NB4 (cell line): ENCODE measurements at regions not wholly inside any gene's neighbourhood (a gene's known extent, or its start where the extent isn't known, plus 50 kb on each side); places are given as distances from the start of the nearest gene placed in this dataset.

ENCODE experiments used
- DNase-seq: peaks from one replicate; pipeline ENCODE4 v3.0.0; 2010; ENCODE audit warnings: low read depth
- H3K4me3 ChIP-seq: one replicate; pipeline ENCODE4 v1.5.1; 2011; ENCODE audit warnings: mild to moderate bottlenecking, low read depth, low read length, moderate library complexity
- MAX ChIP-seq: IDR thresholded peaks from 2 replicates; pipeline ENCODE4 v1.6.1; 2011; ENCODE audit warnings: low read depth, low read length
- MYC ChIP-seq: IDR thresholded peaks from 2 replicates; pipeline ENCODE4 v1.6.1; 2011; ENCODE audit warnings: low read depth, low read length
- POLR2A ChIP-seq: IDR thresholded peaks from 2 replicates; pipeline ENCODE4 v1.6.1; 2011; ENCODE audit warnings: mild to moderate bottlenecking; ENCODE audit not compliant: insufficient read length; ENCODE audit errors: extremely low read depth
- TF ChIP-seq, protein P1 (sequence below): IDR thresholded peaks from one replicate; pipeline ENCODE4 v1.5.1; 2012; ENCODE audit warnings: low read depth, low read length

- no peak for DNase-seq
- H3K4me3 ChIP-seq = no peak overlapping the region
- TF ChIP-seq, protein P1, sequence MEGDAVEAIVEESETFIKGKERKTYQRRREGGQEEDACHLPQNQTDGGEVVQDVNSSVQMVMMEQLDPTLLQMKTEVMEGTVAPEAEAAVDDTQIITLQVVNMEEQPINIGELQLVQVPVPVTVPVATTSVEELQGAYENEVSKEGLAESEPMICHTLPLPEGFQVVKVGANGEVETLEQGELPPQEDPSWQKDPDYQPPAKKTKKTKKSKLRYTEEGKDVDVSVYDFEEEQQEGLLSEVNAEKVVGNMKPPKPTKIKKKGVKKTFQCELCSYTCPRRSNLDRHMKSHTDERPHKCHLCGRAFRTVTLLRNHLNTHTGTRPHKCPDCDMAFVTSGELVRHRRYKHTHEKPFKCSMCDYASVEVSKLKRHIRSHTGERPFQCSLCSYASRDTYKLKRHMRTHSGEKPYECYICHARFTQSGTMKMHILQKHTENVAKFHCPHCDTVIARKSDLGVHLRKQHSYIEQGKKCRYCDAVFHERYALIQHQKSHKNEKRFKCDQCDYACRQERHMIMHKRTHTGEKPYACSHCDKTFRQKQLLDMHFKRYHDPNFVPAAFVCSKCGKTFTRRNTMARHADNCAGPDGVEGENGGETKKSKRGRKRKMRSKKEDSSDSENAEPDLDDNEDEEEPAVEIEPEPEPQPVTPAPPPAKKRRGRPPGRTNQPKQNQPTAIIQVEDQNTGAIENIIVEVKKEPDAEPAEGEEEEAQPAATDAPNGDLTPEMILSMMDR = no peak
- TF ChIP-seq MAX (no peak), POLR2A (no peak), MYC (no peak)
Observed at GRCh38 chr3:176785171-176785570, 412.1 kb downstream of the TBL1XR1 start.

DNA sequence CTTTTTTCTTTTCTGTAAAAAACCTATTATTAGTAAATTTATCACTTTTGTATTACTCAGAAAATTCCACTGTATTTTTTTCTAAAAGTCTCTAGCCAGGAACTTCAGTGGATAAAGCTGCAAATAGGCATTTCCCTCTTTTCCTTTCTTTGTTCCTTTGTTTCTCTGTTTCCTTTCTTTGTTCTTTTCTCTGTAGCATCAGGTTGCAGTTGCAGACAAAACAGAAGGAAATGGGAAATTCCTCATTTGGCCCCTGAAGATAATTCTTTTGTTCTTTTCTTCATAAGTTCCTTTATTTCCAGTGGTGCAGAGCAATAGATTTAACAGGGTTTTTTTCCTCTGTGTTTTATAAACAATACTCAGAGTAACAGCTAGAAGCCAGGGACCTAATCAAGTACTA is 416.5 kb downstream of the TBL1XR1 start:
- no peak for DNase-seq
- no peak overlapping the region for H3K4me3 ChIP-seq
- TF ChIP-seq MYC (no peak), MAX (no peak), POLR2A (no peak)
- TF ChIP-seq, protein P1 = no peak

- DNase-seq = no peak
- H3K4me3 ChIP-seq = no peak overlapping the region
- no peak for TF ChIP-seq POLR2A
- no peak for TF ChIP-seq MAX
- no peak for TF ChIP-seq MYC
- TF ChIP-seq, protein P1 = no peak
Observed at GRCh38 chr3:176776622-176777175, 420.6 kb downstream of the TBL1XR1 start.

DNA sequence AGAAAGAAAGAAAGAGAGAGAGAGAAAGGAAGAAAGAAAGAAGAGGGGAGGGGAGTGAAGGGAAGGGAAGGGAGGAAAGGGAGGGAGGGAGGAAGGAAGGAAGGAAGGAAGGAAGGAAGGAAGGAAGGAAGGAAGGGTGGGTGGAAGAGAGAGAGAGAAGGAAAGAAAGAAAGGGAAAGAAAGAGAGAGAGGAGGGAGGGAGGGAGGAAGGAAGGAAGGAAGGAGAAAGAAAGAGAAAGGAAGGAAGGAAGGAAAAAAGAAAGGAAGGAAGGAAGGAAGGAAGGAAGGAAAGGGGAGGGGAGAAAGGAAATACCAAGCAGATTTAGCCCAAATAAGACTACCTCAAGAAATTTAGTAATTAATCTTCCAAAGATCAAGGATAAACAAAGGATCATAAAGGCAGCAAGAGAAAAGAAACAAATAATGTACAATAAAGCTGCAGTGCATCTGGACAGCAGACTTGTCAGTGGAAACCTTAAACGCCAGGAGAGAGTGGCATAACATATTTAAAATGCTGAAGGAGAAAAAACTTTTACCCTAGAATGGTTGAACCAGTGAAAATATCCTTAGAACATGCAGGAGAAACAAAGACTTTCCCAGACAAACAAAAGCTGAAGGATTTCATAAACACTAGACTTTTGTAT is 427.6 kb downstream of the TBL1XR1 start:
- H3K4me3 ChIP-seq = no peak overlapping the region
- no peak for TF ChIP-seq MAX
- TF ChIP-seq MYC = no peak
- TF ChIP-seq, protein P1 = no peak
- TF ChIP-seq POLR2A = no peak
- DNase-seq = no peak

DNA sequence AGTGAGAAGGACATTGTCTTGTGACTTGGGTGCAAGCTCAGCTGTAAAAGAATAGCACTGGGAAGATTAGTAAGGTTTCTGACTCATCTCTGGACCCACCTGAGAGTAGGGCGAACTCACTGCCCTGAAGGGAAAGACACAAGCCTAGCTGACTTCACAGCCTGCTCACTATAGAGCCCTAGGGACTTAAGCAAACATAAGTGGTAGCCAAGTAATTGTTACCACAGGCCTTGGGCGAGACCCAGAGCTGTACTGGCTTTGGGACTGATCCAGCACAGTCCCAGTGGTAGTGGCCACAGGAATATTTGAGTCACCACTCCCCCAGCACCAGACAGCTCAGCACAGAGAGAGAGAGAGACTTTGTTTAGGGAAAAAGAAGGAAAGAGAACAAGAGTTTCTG is 429.9 kb downstream of the TBL1XR1 start:
- DNase-seq = no peak
- no peak for TF ChIP-seq POLR2A
- TF ChIP-seq, protein P1 = no peak
- H3K4me3 ChIP-seq = no peak overlapping the region
